Calu3 (cell line): ENCODE measurements at regions not wholly inside any gene's neighbourhood (a gene's known extent, or its start where the extent isn't known, plus 50 kb on each side); places are given as distances from the start of the nearest gene placed in this dataset.
A peak's percentile ranks its signal among the peaks of the same experiment; 100 is the strongest.

Source experiments
- BruUV-seq: library from RNA; stranded (reverse); fragments of 400-500 nt; replicated peaks from 2 replicates; lab custom pipeline; 2021; lab: Mats Ljungman, UMichigan
- CTCF ChIA-PET: fragments of 300-600 bp; sonication (Branson Sonifier 250); formaldehyde crosslinking; loops from one replicate; lab custom pipeline; 2022; ENCODE audit warnings: antibody characterized with exemption; lab: Charles Lee
- DNase-seq: peaks from one replicate; pipeline ENCODE4 v3.0.0; 2022
- H3K27ac Mint-ChIP-seq: one replicate; pipeline ENCODE4 v1.8.0; 2022; ENCODE audit warnings: mixed read lengths; ENCODE audit not compliant: unreplicated experiment
- H3K27me3 Mint-ChIP-seq: one replicate; pipeline ENCODE4 v1.8.0; 2022; ENCODE audit warnings: mixed read lengths; ENCODE audit not compliant: unreplicated experiment
- H3K36me3 Mint-ChIP-seq: one replicate; pipeline ENCODE4 v1.8.0; 2022; ENCODE audit warnings: mild to moderate bottlenecking, moderate library complexity, mixed read lengths; ENCODE audit not compliant: insufficient read depth, unreplicated experiment
- H3K4me1 Mint-ChIP-seq: one replicate; pipeline ENCODE4 v1.8.0; 2022; ENCODE audit warnings: mild to moderate bottlenecking, low read depth, mixed read lengths; ENCODE audit not compliant: unreplicated experiment
- H3K4me3 Mint-ChIP-seq: one replicate; pipeline ENCODE4 v1.8.0; 2022; ENCODE audit warnings: mild to moderate bottlenecking, low read depth, moderate library complexity, mixed read lengths; ENCODE audit not compliant: unreplicated experiment
- H3K9me3 Mint-ChIP-seq: one replicate; pipeline ENCODE4 v1.8.0; 2022; ENCODE audit warnings: low read depth, mixed read lengths; ENCODE audit not compliant: unreplicated experiment
- CTCF ChIP-seq: fragments of 200-600 bp; IDR thresholded peaks from one replicate; pipeline ENCODE4 v1.8.0; 2022; ENCODE audit warnings: antibody characterized with exemption; ENCODE audit not compliant: unreplicated experiment
- intact Hi-C: fragments of 100-400 bp; cut with micrococcal nuclease; formaldehyde crosslinking; loops from one replicate; pipeline ENCODE4 v1.10.0; 2022; ENCODE audit not compliant: unreplicated experiment

- intact Hi-C loops, result no loop called here
These were observed 189.6 kb downstream of the HAUS1 start for GRCh38 chr18:46293742-46294181.

GRCh38 chr18:46294318-46294717 lies 190.1 kb downstream of the HAUS1 start:
- no TSS peak for BruUV-seq
- intact Hi-C loops, result no loop called here
- CTCF ChIA-PET, result no interaction called here
- Mint-ChIP-seq H3K36me3 (no peaks in the 10 kb centered on the region), H3K4me1 (peaks cover 12% of the 10 kb centered on the region), H3K27ac (peak overlapping the region; percentile 32), H3K4me3 (no peak overlapping the region), H3K9me3 (no peaks in the 10 kb centered on the region), H3K27me3 (no peaks in the 10 kb centered on the region)
- TF ChIP-seq CTCF, result no peak
- DNase-seq, result no peak

More at GRCh38 chr18:46293742-46294181, 189.6 kb downstream of the HAUS1 start:
- CTCF ChIA-PET, result no interaction called here
- H3K9me3 Mint-ChIP-seq, result no peaks in the 10 kb centered on the region
- peak; percentile 24 for DNase-seq
- no peaks in the 10 kb centered on the region for H3K27me3 Mint-ChIP-seq
- no peak for TF ChIP-seq CTCF
- no peak overlapping the region for H3K4me3 Mint-ChIP-seq
- no TSS peak for BruUV-seq
- H3K36me3 Mint-ChIP-seq, result no peaks in the 10 kb centered on the region
- H3K27ac Mint-ChIP-seq, result peak overlapping the region; percentile 32
- H3K4me1 Mint-ChIP-seq, result peaks cover 12% of the 10 kb centered on the region

- intact Hi-C loops, result no loop called here
- TF ChIP-seq CTCF, result no peak
- Mint-ChIP-seq H3K4me3 (no peak overlapping the region), H3K27me3 (no peaks in the 10 kb centered on the region), H3K27ac (no peak overlapping the region), H3K9me3 (no peaks in the 10 kb centered on the region), H3K4me1 (peaks cover 12% of the 10 kb centered on the region), H3K36me3 (no peaks in the 10 kb centered on the region)
- CTCF ChIA-PET, result no interaction called here
- no TSS peak for BruUV-seq
- DNase-seq, result no peak
These were observed 190.6 kb downstream of the HAUS1 start for GRCh38 chr18:46294751-46295150.

GRCh38 chr18:46295416-46295815 lies 191.2 kb downstream of the HAUS1 start:
- H3K27ac Mint-ChIP-seq, result no peak overlapping the region
- H3K4me1 Mint-ChIP-seq, result peaks cover 12% of the 10 kb centered on the region
- no peaks in the 10 kb centered on the region for H3K27me3 Mint-ChIP-seq
- intact Hi-C loops, result no loop called here
- H3K36me3 Mint-ChIP-seq, result no peaks in the 10 kb centered on the region
- CTCF ChIA-PET, result no interaction called here
- DNase-seq, result no peak
- H3K9me3 Mint-ChIP-seq, result no peaks in the 10 kb centered on the region
- no peak overlapping the region for H3K4me3 Mint-ChIP-seq
- TF ChIP-seq CTCF, result no peak
- no TSS peak for BruUV-seq
